B cell (primary cell): ENCODE measurements at regions not wholly inside any gene's neighbourhood (a gene's known extent, or its start where the extent isn't known, plus 50 kb on each side); places are given as distances from the start of the nearest gene placed in this dataset.
"Not testable (repeated sequence)": the region's sequence is repeated elsewhere in the genome, so short reads cannot be mapped to it uniquely, and the experiment has no call there.

ENCODE experiments used
- ATAC-seq: fragments of 200-7000 bp; cut with Tn5 transposase; one replicate; pipeline ENCODE4 v1.10.0; 2021; ENCODE audit warnings: low read depth, mild to moderate bottlenecking, moderate number of reproducible peaks, moderate library complexity
- CTCF ChIA-PET: fragments of 350-600 bp; sonication (Branson Sonifier 250); formaldehyde crosslinking; loops from one replicate; lab custom pipeline; 2021; ENCODE audit warnings: antibody characterized with exemption, inconsistent platforms; lab: Charles Lee
- POLR2A ChIA-PET: fragments of 350-600 bp; sonication (Branson Sonifier 250); formaldehyde crosslinking; loops from one replicate; lab custom pipeline; 2021; ENCODE audit warnings: antibody characterized with exemption; lab: Charles Lee
- DNase-seq: peaks from one replicate; pipeline ENCODE4 v3.0.0; 2013
- H2AFZ ChIP-seq: 2 replicates; pipeline ENCODE4 v1.6.1; 2012; ENCODE audit warnings: mild to moderate bottlenecking, low read depth, low read length; ENCODE audit not compliant: insufficient read depth, poor library complexity, severe bottlenecking
- H3K27ac ChIP-seq, 2 donors: 1 replicate in 1 of 2; 2 replicates in 1 of 2; pipeline ENCODE4 v1.5.1; 2012 to 2013; ENCODE audit warnings: low read length in 2 of 2, mild to moderate bottlenecking in 2 of 2, moderate library complexity in 1 of 2
- H3K27me3 ChIP-seq, 4 experiments: fragments of 200-600 bp in 1 of 4; sonication (generic) in 1 of 4; replicated peaks in 1 of 4; 1 replicate in 2 of 4; 2 replicates in 2 of 4; pipeline versions ENCODE4 v1.6.1 to v1.7.0; 2013 to 2016; ENCODE audit warnings: low read length in 3 of 4, mild to moderate bottlenecking in 2 of 4, mixed read lengths in 1 of 4, moderate library complexity in 1 of 4; ENCODE audit not compliant: insufficient read depth in 4 of 4, control insufficient read depth in 3 of 4; ENCODE audit errors: control extremely low read depth in 1 of 4
- H3K36me3 ChIP-seq, 2 experiments: replicated peaks in 1 of 2; 1 replicate in 1 of 2; 2 replicates in 1 of 2; pipeline versions ENCODE4 v1.6.1 to v1.7.1; 2013; ENCODE audit warnings: low read length in 1 of 2; ENCODE audit not compliant: insufficient read depth in 2 of 2, control insufficient read depth in 1 of 2; ENCODE audit errors: control extremely low read depth in 1 of 2, extremely low read depth in 1 of 2
- H3K4me1 ChIP-seq, 2 donors: fragments of 200-600 bp in 1 of 2; sonication (generic) in 1 of 2; 1 replicate in 1 of 2; 2 replicates in 1 of 2; pipeline versions ENCODE4 v1.5.1 to v1.6.1; 2013 to 2017; ENCODE audit warnings: low read length in 2 of 2; ENCODE audit not compliant: control insufficient read depth in 2 of 2, insufficient read depth in 2 of 2
- H3K4me2 ChIP-seq: replicated peaks from 2 replicates; pipeline ENCODE3; 2012; ENCODE audit warnings: mild to moderate bottlenecking, low read depth, low read length; ENCODE audit not compliant: poor library complexity, severe bottlenecking
- H3K4me3 ChIP-seq, 5 experiments: fragments of 200-600 bp in 1 of 5; sonication (generic) in 1 of 5; 1 replicate in 3 of 5; 2 replicates in 2 of 5; pipeline versions ENCODE4 v1.5.1 to v1.7.0; 2011 to 2016; ENCODE audit warnings: low read length in 4 of 5, mild to moderate bottlenecking in 4 of 5, low read depth in 2 of 5, control low read depth in 1 of 5, moderate library complexity in 1 of 5; ENCODE audit not compliant: insufficient read depth in 1 of 5; ENCODE audit errors: control extremely low read depth in 1 of 5, extremely low read depth in 1 of 5
- H3K79me2 ChIP-seq: fragments of 200-600 bp; sonication (generic); one replicate; pipeline ENCODE4 v1.6.0; 2016; ENCODE audit warnings: low read length; ENCODE audit not compliant: control insufficient read depth, insufficient read depth
- H3K9ac ChIP-seq: fragments of 200-600 bp; sonication (generic); 2 replicates; pipeline ENCODE4 v1.6.1; 2017; ENCODE audit warnings: mild to moderate bottlenecking, low read length, moderate library complexity
- H3K9me3 ChIP-seq, 3 donors: one replicate each; pipeline versions ENCODE4 v1.6.1 to v1.7.1; 2013; ENCODE audit warnings: low read length in 2 of 3; ENCODE audit not compliant: control insufficient read depth in 2 of 3, insufficient read depth in 1 of 3; ENCODE audit errors: control extremely low read depth in 1 of 3
- H4K20me1 ChIP-seq: 2 replicates; pipeline ENCODE4 v1.6.0; 2012; ENCODE audit warnings: mild to moderate bottlenecking, low read length; ENCODE audit not compliant: insufficient read depth, control insufficient read depth, poor library complexity, severe bottlenecking
- H3K27ac Mint-ChIP-seq: one replicate; pipeline ENCODE4 v1.8.0; 2021; ENCODE audit warnings: mixed read lengths
- H3K27me3 Mint-ChIP-seq: one replicate; pipeline ENCODE4 v1.8.0; 2021; ENCODE audit warnings: mixed read lengths
- H3K4me1 Mint-ChIP-seq: one replicate; pipeline ENCODE4 v1.8.0; 2021; ENCODE audit warnings: mixed read lengths
- H3K4me3 Mint-ChIP-seq: one replicate; pipeline ENCODE4 v1.8.0; 2021; ENCODE audit warnings: mixed read lengths
- H3K9me3 Mint-ChIP-seq: one replicate; pipeline ENCODE4 v1.8.0; 2022; ENCODE audit warnings: mixed read lengths; ENCODE audit not compliant: insufficient read depth
- CTCF ChIP-seq: fragments of 200-600 bp; IDR thresholded peaks from one replicate; pipeline ENCODE4 v1.8.0; 2022; ENCODE audit warnings: antibody characterized with exemption, mild to moderate bottlenecking
- EZH2 ChIP-seq: IDR thresholded peaks from 2 replicates; pipeline ENCODE4 v1.6.1; 2012; ENCODE audit warnings: borderline replicate concordance, low read depth, mild to moderate bottlenecking, moderate library complexity, low read length; ENCODE audit not compliant: insufficient read depth, poor library complexity, severe bottlenecking
- WGBS: methylation state at CpG from one replicate; pipeline ENCODE4 v1.1.5; 2013; ENCODE audit warnings: missing lambda C conversion rate; ENCODE audit not compliant: insufficient coverage; 5-methylcytosine and 5-hydroxymethylcytosine counted together
- intact Hi-C: fragments of 100-400 bp; cut with micrococcal nuclease; formaldehyde crosslinking; loops from one replicate; pipeline ENCODE4 v1.10.0; 2022

DNA sequence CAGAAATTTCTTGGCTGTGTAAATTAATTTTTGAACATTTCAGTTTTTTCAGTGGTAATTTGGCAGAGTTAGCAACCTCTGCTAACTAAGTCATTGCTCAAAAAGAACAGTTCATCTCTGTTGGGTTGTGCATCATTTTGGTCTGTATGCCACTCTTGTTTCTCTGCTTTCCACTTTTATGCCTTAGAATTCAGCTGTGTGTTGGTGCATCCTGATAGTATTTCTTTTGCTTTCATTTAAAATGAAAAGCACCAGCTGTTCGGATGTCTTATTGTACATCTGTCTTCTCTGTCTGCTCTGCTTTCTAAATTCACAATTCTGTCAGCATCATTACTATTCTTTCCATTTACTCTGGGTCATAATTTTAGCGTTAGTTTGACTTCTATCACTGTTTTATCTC lies 388.2 kb upstream of the NDST4 start:
- Histone ChIP-seq H3K27ac (no peak overlapping the region), H3K4me1 (no peaks in the 10 kb centered on the region), H3K27me3 (no peaks in the 10 kb centered on the region), H2AFZ (no peak overlapping the region), H3K4me3 (no peak overlapping the region), H3K36me3 (no peaks in the 10 kb centered on the region), H3K9me3 (no peaks in the 10 kb centered on the region), H4K20me1 (no peaks in the 10 kb centered on the region), H3K79me2 (no peaks in the 10 kb centered on the region), H3K9ac (no peak overlapping the region), H3K4me2 (no peak overlapping the region)
- intact Hi-C loops: no loop called here
- no peaks in the 10 kb centered on the region for H3K4me1 Mint-ChIP-seq
- no peak overlapping the region for H3K4me3 Mint-ChIP-seq
- 68% methylated on average over 2 of the region's 2 CpGs for WGBS
- H3K27ac Mint-ChIP-seq: no peak overlapping the region
- CTCF ChIA-PET: no interaction called here
- DNase-seq (no peak), ATAC-seq (no peak)
- no peaks in the 10 kb centered on the region for H3K27me3 Mint-ChIP-seq
- POLR2A ChIA-PET: no interaction called here
- TF ChIP-seq CTCF: no peak
- no peak for TF ChIP-seq EZH2
- H3K9me3 Mint-ChIP-seq: no peaks in the 10 kb centered on the region

DNA sequence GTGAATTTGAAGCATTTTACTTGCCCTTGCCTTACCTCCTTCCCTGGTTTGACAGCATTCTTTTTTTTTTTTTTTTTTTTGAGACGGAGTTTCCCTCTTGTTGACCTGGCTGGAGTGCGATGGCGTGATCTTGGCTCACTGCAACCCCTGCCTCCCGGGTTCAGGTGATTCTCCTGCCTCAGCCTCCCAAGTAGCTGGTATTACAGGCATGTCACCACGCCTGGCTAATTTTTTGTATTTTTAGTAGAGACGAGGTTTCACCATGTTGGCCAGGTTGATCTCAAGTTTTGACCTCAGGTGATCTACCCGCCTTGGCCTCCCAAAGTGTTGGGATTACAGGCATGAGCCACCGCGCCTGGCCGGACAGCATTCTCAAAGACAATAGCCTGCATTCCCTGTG lies 380.4 kb upstream of the NDST4 start:
- DNase-seq, H3K27ac Mint-ChIP-seq, H3K9me3 ChIP-seq, H3K27ac ChIP-seq, H3K27me3 ChIP-seq, intact Hi-C loops, H3K4me2 ChIP-seq, H3K4me3 Mint-ChIP-seq, H3K79me2 ChIP-seq, H3K4me1 Mint-ChIP-seq, H3K9me3 Mint-ChIP-seq, H4K20me1 ChIP-seq, H3K4me3 ChIP-seq, H3K4me1 ChIP-seq, H3K36me3 ChIP-seq, H3K9ac ChIP-seq, POLR2A ChIA-PET, CTCF ChIA-PET, ATAC-seq, H3K27me3 Mint-ChIP-seq, H2AFZ ChIP-seq: not testable (repeated sequence)
- 100% methylated on average over 8 of the region's 10 CpGs for WGBS
